ENCODE measurements at regions not wholly inside any gene's neighbourhood (a gene's known extent, or its start where the extent isn't known, plus 50 kb on each side); places are given as distances from the start of the nearest gene placed in this dataset.

DNA sequence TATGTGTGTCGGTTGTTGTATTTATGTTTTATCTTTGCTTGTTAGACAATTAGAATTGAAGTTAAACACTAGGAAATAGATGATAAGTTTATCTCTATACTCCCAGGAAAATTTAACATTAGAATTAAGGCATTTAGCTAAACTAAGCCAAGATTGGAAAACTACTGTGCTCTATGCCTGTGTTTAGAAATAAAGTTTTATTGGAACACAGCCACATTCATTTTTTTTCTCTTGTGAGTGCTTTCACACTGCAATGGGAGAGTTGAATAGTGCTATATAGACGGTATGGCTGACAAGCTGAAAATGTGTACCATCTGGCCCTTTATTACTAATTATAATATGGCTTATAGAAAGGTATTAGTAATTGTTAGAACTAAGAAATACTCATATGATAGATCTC, 186.7 kb upstream of the NUDT6 start:
- TF ChIP-seq, protein P1, sequence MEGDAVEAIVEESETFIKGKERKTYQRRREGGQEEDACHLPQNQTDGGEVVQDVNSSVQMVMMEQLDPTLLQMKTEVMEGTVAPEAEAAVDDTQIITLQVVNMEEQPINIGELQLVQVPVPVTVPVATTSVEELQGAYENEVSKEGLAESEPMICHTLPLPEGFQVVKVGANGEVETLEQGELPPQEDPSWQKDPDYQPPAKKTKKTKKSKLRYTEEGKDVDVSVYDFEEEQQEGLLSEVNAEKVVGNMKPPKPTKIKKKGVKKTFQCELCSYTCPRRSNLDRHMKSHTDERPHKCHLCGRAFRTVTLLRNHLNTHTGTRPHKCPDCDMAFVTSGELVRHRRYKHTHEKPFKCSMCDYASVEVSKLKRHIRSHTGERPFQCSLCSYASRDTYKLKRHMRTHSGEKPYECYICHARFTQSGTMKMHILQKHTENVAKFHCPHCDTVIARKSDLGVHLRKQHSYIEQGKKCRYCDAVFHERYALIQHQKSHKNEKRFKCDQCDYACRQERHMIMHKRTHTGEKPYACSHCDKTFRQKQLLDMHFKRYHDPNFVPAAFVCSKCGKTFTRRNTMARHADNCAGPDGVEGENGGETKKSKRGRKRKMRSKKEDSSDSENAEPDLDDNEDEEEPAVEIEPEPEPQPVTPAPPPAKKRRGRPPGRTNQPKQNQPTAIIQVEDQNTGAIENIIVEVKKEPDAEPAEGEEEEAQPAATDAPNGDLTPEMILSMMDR (IDR thresholded peaks at IDR 0.05; ENCODE audit: low read depth, low read length, poor library complexity, severe bottlenecking): no peak
- no peak for TF ChIP-seq EZH2phosphoT487 (IDR thresholded peaks at IDR 0.05; ENCODE audit: borderline replicate concordance, low read length)
